Activated CD8-positive, alpha-beta memory T cell treated with anti-CD3 and anti-CD28 coated beads for 36 hours (primary cell): ENCODE measurements at regions not wholly inside any gene's neighbourhood (a gene's known extent, or its start where the extent isn't known, plus 50 kb on each side); places are given as distances from the start of the nearest gene placed in this dataset.
"Not testable (repeated sequence)": the region's sequence is repeated elsewhere in the genome, so short reads cannot be mapped to it uniquely, and the experiment has no call there.

Source experiments
- CTCF ChIA-PET: fragments of 350-600 bp; sonication (Branson Sonifier 250); formaldehyde crosslinking; loops from one replicate; lab custom pipeline; 2021; ENCODE audit warnings: antibody characterized with exemption; lab: Charles Lee
- POLR2A ChIA-PET: fragments of 350-600 bp; sonication (Branson Sonifier 250); formaldehyde crosslinking; loops from one replicate; lab custom pipeline; 2021; ENCODE audit warnings: antibody characterized with exemption; lab: Charles Lee

GRCh38 chr7:81210137-81211064, 291.6 kb upstream of the SEMA3C start:
- CTCF ChIA-PET = no interaction called here
- POLR2A ChIA-PET = no interaction called here

GRCh38 chr7:81209059-81209458, 290.2 kb upstream of the SEMA3C start:
- POLR2A ChIA-PET = no interaction called here

GRCh38 chr7:81207801-81208200, 288.9 kb upstream of the SEMA3C start:
- POLR2A ChIA-PET = no interaction called here
- CTCF ChIA-PET = no interaction called here

More at GRCh38 chr7:81209059-81209458, 290.2 kb upstream of the SEMA3C start:
- CTCF ChIA-PET = no interaction called here

GRCh38 chr7:81206667-81207360, 288.0 kb upstream of the SEMA3C start:
- CTCF ChIA-PET = no interaction called here
- POLR2A ChIA-PET = no interaction called here

GRCh38 chr7:81206217-81206616, 287.4 kb upstream of the SEMA3C start:
- ChIA-PET CTCF (no interaction called here), POLR2A (no interaction called here)

GRCh38 chr7:81201188-81201587, 282.3 kb upstream of the SEMA3C start:
- POLR2A ChIA-PET = no interaction called here
- CTCF ChIA-PET = no interaction called here

- ChIA-PET POLR2A (no interaction called here), CTCF (no interaction called here)
Observed at GRCh38 chr7:81198766-81199165, 279.9 kb upstream of the SEMA3C start.

- ChIA-PET POLR2A (no interaction called here), CTCF (no interaction called here)
Observed at GRCh38 chr7:81197266-81197665, 278.4 kb upstream of the SEMA3C start.

GRCh38 chr7:81195033-81195432, 276.2 kb upstream of the SEMA3C start:
- ChIA-PET POLR2A (no interaction called here), CTCF (no interaction called here)

GRCh38 chr7:81190997-81191768, 272.3 kb upstream of the SEMA3C start:
- ChIA-PET CTCF (no interaction called here), POLR2A (no interaction called here)

- CTCF ChIA-PET = no interaction called here
- POLR2A ChIA-PET = no interaction called here
Observed at GRCh38 chr7:81187753-81188152, 268.9 kb upstream of the SEMA3C start.

GRCh38 chr7:81186691-81187090, 267.8 kb upstream of the SEMA3C start:
- ChIA-PET CTCF (no interaction called here), POLR2A (no interaction called here)

GRCh38 chr7:81185072-81185471, 266.2 kb upstream of the SEMA3C start:
- POLR2A ChIA-PET = no interaction called here
- CTCF ChIA-PET = no interaction called here

GRCh38 chr7:81183326-81183725, 264.5 kb upstream of the SEMA3C start:
- CTCF ChIA-PET = no interaction called here
- POLR2A ChIA-PET = no interaction called here

GRCh38 chr7:81182056-81182455, 263.2 kb upstream of the SEMA3C start:
- POLR2A ChIA-PET, CTCF ChIA-PET: not testable (repeated sequence)

- POLR2A ChIA-PET = no interaction called here
- CTCF ChIA-PET = no interaction called here
Observed at GRCh38 chr7:81181066-81181465, 262.2 kb upstream of the SEMA3C start.

GRCh38 chr7:81180573-81180972, 261.7 kb upstream of the SEMA3C start:
- CTCF ChIA-PET = no interaction called here
- POLR2A ChIA-PET = no interaction called here

GRCh38 chr7:81175275-81175940, 256.6 kb upstream of the SEMA3C start:
- POLR2A ChIA-PET = no interaction called here
- CTCF ChIA-PET = no interaction called here

GRCh38 chr7:81173766-81174281, 255.0 kb upstream of the SEMA3C start:
- POLR2A ChIA-PET = no interaction called here
- CTCF ChIA-PET = no interaction called here
